SK-N-SH treated with all-trans-retinoic acid at 6 μM for 48 hours (cell line): ENCODE measurements at regions not wholly inside any gene's neighbourhood (a gene's known extent, or its start where the extent isn't known, plus 50 kb on each side); places are given as distances from the start of the nearest gene placed in this dataset.
"Not testable (repeated sequence)": the region's sequence is repeated elsewhere in the genome, so short reads cannot be mapped to it uniquely, and the experiment has no call there.

Source experiments
- ATAC-seq: fragments of 200-7000 bp; cut with Tn5 transposase; 3 replicates; pipeline ENCODE4 v1.9.1; 2020; ENCODE audit warnings: mild to moderate bottlenecking, moderate library complexity
- ARNTL ChIP-seq: fragments of 450-650 bp; formaldehyde crosslinking; IDR thresholded peaks from 2 replicates; pipeline ENCODE4 v1.5.0; 2020; ENCODE audit warnings: low read depth, mild to moderate bottlenecking, moderate library complexity, borderline replicate concordance
- BACH2 ChIP-seq: fragments of 250-450 bp; sonication (Bioruptor Pico); IDR thresholded peaks from 2 replicates; pipeline ENCODE4 v1.9.0; 2021; ENCODE audit warnings: mild to moderate bottlenecking, borderline replicate concordance
- CREB5 ChIP-seq: fragments of 250-450 bp; sonication (Bioruptor Pico); IDR thresholded peaks from 2 replicates; pipeline ENCODE4 v1.5.1; 2020; ENCODE audit warnings: low read depth, mild to moderate bottlenecking, moderate library complexity
- CSDC2 ChIP-seq: fragments of 250-450 bp; sonication (Bioruptor Pico); IDR thresholded peaks from 2 replicates; pipeline ENCODE4 v1.5.0; 2020; ENCODE audit warnings: mild to moderate bottlenecking, moderate library complexity
- CSRNP3 ChIP-seq: fragments of 250-450 bp; sonication (Bioruptor Pico); IDR thresholded peaks from 2 replicates; pipeline ENCODE4 v1.5.1; 2021; ENCODE audit warnings: mild to moderate bottlenecking, moderate library complexity
- ESRRG ChIP-seq: fragments of 250-450 bp; sonication (Bioruptor Pico); IDR thresholded peaks from 2 replicates; pipeline ENCODE4 v1.6.1; 2021; ENCODE audit warnings: mild to moderate bottlenecking
- GLIS3 ChIP-seq: fragments of 250-450 bp; sonication (Bioruptor Pico); IDR thresholded peaks from 2 replicates; pipeline ENCODE4 v1.5.0; 2020; ENCODE audit warnings: mild to moderate bottlenecking, moderate library complexity
- ISL1 ChIP-seq: fragments of 250-450 bp; sonication (Bioruptor Pico); IDR thresholded peaks from 2 replicates; pipeline ENCODE4 v2.1.2; 2022; ENCODE audit warnings: mild to moderate bottlenecking, moderate library complexity
- PATZ1 ChIP-seq: fragments of 250-450 bp; sonication (Bioruptor Pico); IDR thresholded peaks from 2 replicates; pipeline ENCODE4 v1.8.0; 2020; ENCODE audit warnings: mild to moderate bottlenecking, moderate library complexity, borderline replicate concordance
- PPARA ChIP-seq: fragments of 250-450 bp; sonication (Bioruptor Pico); IDR thresholded peaks from 2 replicates; pipeline ENCODE4 v1.5.0; 2020; ENCODE audit warnings: mild to moderate bottlenecking, borderline replicate concordance
- RARB ChIP-seq: fragments of 250-450 bp; sonication (Bioruptor Pico); IDR thresholded peaks from 2 replicates; pipeline ENCODE4 v1.8.0; 2021; ENCODE audit warnings: mild to moderate bottlenecking, moderate library complexity
- SNAI2 ChIP-seq: fragments of 250-450 bp; sonication (Bioruptor Pico); IDR thresholded peaks from 2 replicates; pipeline ENCODE4 v1.5.0; 2020; ENCODE audit warnings: mild to moderate bottlenecking, moderate library complexity
- TCF4 ChIP-seq: fragments of 250-450 bp; sonication (Bioruptor Pico); IDR thresholded peaks from 2 replicates; pipeline ENCODE4 v1.8.0; 2021; ENCODE audit warnings: mild to moderate bottlenecking, moderate library complexity, borderline replicate concordance
- TOX ChIP-seq: fragments of 250-450 bp; sonication (Bioruptor Pico); IDR thresholded peaks from 2 replicates; pipeline ENCODE4 v1.8.0; 2021; ENCODE audit warnings: mild to moderate bottlenecking, moderate library complexity, borderline replicate concordance
- ZC3H10 ChIP-seq: fragments of 250-450 bp; sonication (Bioruptor Pico); IDR thresholded peaks from 2 replicates; pipeline ENCODE4 v1.5.1; 2021; ENCODE audit warnings: mild to moderate bottlenecking, moderate library complexity
- ZFP30 ChIP-seq: fragments of 450-650 bp; formaldehyde crosslinking; IDR thresholded peaks from 2 replicates; pipeline ENCODE4 v1.5.0; 2022; ENCODE audit warnings: mild to moderate bottlenecking, moderate library complexity
- ZNF565 ChIP-seq: fragments of 450-650 bp; formaldehyde crosslinking; conservative IDR thresholded peaks from 2 replicates; pipeline ENCODE4 v1.5.0; 2020; ENCODE audit warnings: low read depth, mild to moderate bottlenecking, moderate library complexity
- ZNF70 ChIP-seq: fragments of 450-650 bp; formaldehyde crosslinking; IDR thresholded peaks from 2 replicates; pipeline ENCODE4 v1.5.0; 2020; ENCODE audit warnings: mild to moderate bottlenecking, moderate library complexity
- ZNF8 ChIP-seq: fragments of 450-650 bp; formaldehyde crosslinking; IDR thresholded peaks from 2 replicates; pipeline ENCODE4 v1.5.0; 2020; ENCODE audit warnings: mild to moderate bottlenecking, moderate library complexity

GRCh38 chr6:67467341-67467740, 1167.7 kb upstream of the ADGRB3 start:
- no peak for ATAC-seq
- no peak for TF ChIP-seq ZNF70 (CRISPR knock-in tag)
- no peak for TF ChIP-seq ZFP30
- no peak for TF ChIP-seq GLIS3 (CRISPR knock-in tag)
- no peak for TF ChIP-seq BACH2
- no peak for TF ChIP-seq PPARA
- no peak for TF ChIP-seq ARNTL
- no peak for TF ChIP-seq ISL1 (CRISPR knock-in tag)
- no peak for TF ChIP-seq ZC3H10 (CRISPR knock-in tag)
- TF ChIP-seq CREB5 (CRISPR knock-in tag) = no peak
- TF ChIP-seq ZNF565 (CRISPR knock-in tag) = no peak

- ATAC-seq = not testable (repeated sequence)
Measured at GRCh38 chr6:67462725-67463124, 1172.4 kb upstream of the ADGRB3 start.

- ATAC-seq = no peak
- TF ChIP-seq ZNF70 (CRISPR knock-in tag) = no peak
- no peak for TF ChIP-seq GLIS3 (CRISPR knock-in tag)
- no peak for TF ChIP-seq ZNF565 (CRISPR knock-in tag)
- TF ChIP-seq ARNTL = no peak
- TF ChIP-seq TOX (CRISPR knock-in tag) = no peak
- no peak for TF ChIP-seq TCF4
- no peak for TF ChIP-seq BACH2
- no peak for TF ChIP-seq CSRNP3
- TF ChIP-seq ESRRG (CRISPR knock-in tag) = no peak
- TF ChIP-seq PATZ1 (CRISPR knock-in tag) = no peak
- no peak for TF ChIP-seq SNAI2 (CRISPR knock-in tag)
- no peak for TF ChIP-seq ZC3H10 (CRISPR knock-in tag)
Measured at GRCh38 chr6:67459556-67459955, 1175.5 kb upstream of the ADGRB3 start.

GRCh38 chr6:67458265-67458664, 1176.8 kb upstream of the ADGRB3 start:
- TF ChIP-seq ZNF8 (CRISPR knock-in tag) (no peak), SNAI2 (CRISPR knock-in tag) (no peak), GLIS3 (CRISPR knock-in tag) (no peak), ISL1 (CRISPR knock-in tag) (no peak), RARB (CRISPR knock-in tag) (no peak), CSDC2 (CRISPR knock-in tag) (no peak), CREB5 (CRISPR knock-in tag) (no peak)
- ATAC-seq = no peak

- no peak for ATAC-seq
- no peak for TF ChIP-seq ESRRG (CRISPR knock-in tag)
Measured at GRCh38 chr6:67451874-67452273, 1183.2 kb upstream of the ADGRB3 start.

- no peak for ATAC-seq
- TF ChIP-seq ZNF8 (CRISPR knock-in tag) (no peak), CREB5 (CRISPR knock-in tag) (no peak), CSRNP3 (no peak), PATZ1 (CRISPR knock-in tag) (no peak), BACH2 (no peak), ZFP30 (no peak), TOX (CRISPR knock-in tag) (no peak), CSDC2 (CRISPR knock-in tag) (no peak)
Measured at GRCh38 chr6:67450641-67451040, 1184.4 kb upstream of the ADGRB3 start.
